H1 (cell line): ENCODE measurements at regions not wholly inside any gene's neighbourhood (a gene's known extent, or its start where the extent isn't known, plus 50 kb on each side); places are given as distances from the start of the nearest gene placed in this dataset.

Experiments
- CTCF ChIP-seq, 3 experiments: IDR thresholded peaks; 1 replicate in 2 of 3; 2 replicates in 1 of 3; pipeline versions ENCODE4 v1.5.1 to v1.6.1; 2011; ENCODE audit warnings: low read length in 3 of 3, mild to moderate bottlenecking in 3 of 3, inconsistent platforms in 2 of 3, low read depth in 1 of 3, moderate library complexity in 1 of 3; ENCODE audit not compliant: insufficient read depth in 1 of 3; ENCODE audit errors: control extremely low read depth in 1 of 3
- EZH2 ChIP-seq: fragments of 200-600 bp; sonication (generic); IDR thresholded peaks from 2 replicates; pipeline ENCODE4 v1.7.1; 2012; ENCODE audit warnings: low read depth, mild to moderate bottlenecking, moderate library complexity, low read length, inconsistent platforms; ENCODE audit not compliant: severe bottlenecking
- MAX ChIP-seq: IDR thresholded peaks from 2 replicates; pipeline ENCODE4 v1.6.1; 2012; ENCODE audit warnings: inconsistent platforms
- ZNF274 ChIP-seq: IDR thresholded peaks from 2 replicates; pipeline ENCODE4 v1.7.0; 2012; ENCODE audit warnings: low read length, borderline replicate concordance; ENCODE audit errors: extremely low read depth

GRCh38 chr12:112664569-112664968 lies 127.0 kb upstream of the RPH3A start:
- TF ChIP-seq MAX (0 out of 2 replicates have a peak, but pooled peaks have one; percentile 25), CTCF (IDR thresholded peaks at IDR 0.05; ENCODE audit: control extremely low read depth in 1 of 3, insufficient read depth in 1 of 3, low read depth in 1 of 3, low read length in 3 of 3) (no peak), EZH2 (no peak), ZNF274 (no peak)
